GM12878 (cell line): ENCODE measurements at regions not wholly inside any gene's neighbourhood (a gene's known extent, or its start where the extent isn't known, plus 50 kb on each side); places are given as distances from the start of the nearest gene placed in this dataset.

Experiments used
- EZH2 ChIP-seq: IDR thresholded peaks from 2 replicates; pipeline ENCODE4 v1.6.1; 2012; ENCODE audit warnings: low read depth, mild to moderate bottlenecking, control low read depth, inconsistent platforms, low read length, borderline replicate concordance; ENCODE audit not compliant: control insufficient read depth
- JUNB ChIP-seq: IDR thresholded peaks from 2 replicates; pipeline ENCODE4 v1.6.1; 2016; ENCODE audit warnings: antibody characterized with exemption, mild to moderate bottlenecking
- POLR2A ChIP-seq: IDR thresholded peaks from 2 replicates; pipeline ENCODE4 v1.6.1; 2011; ENCODE audit warnings: low read depth, mild to moderate bottlenecking, low read length
- SIN3A ChIP-seq: IDR thresholded peaks from 2 replicates; pipeline ENCODE4 v1.6.1; 2012; ENCODE audit warnings: low read depth, low read length, improper control_type of control experiment
- TF ChIP-seq, protein P1 (sequence below), 3 experiments: IDR thresholded peaks in 2 of 3; conservative IDR thresholded peaks in 1 of 3; 2 replicates each; pipeline ENCODE4 v1.5.1; 2011; ENCODE audit warnings: low read depth in 3 of 3, low read length in 3 of 3, mild to moderate bottlenecking in 3 of 3, control low read depth in 2 of 3, moderate library complexity in 2 of 3, inconsistent platforms in 1 of 3, mixed read lengths in 1 of 3; ENCODE audit not compliant: control insufficient read depth in 2 of 3, insufficient read depth in 1 of 3; ENCODE audit errors: extremely low read depth in 1 of 3

GRCh38 chr4:31667686-31668085 lies 947.5 kb downstream of the PCDH7 start:
- TF ChIP-seq EZH2 (no peak), JUNB (no peak), POLR2A (no peak), SIN3A (no peak)
- TF ChIP-seq, protein P1, sequence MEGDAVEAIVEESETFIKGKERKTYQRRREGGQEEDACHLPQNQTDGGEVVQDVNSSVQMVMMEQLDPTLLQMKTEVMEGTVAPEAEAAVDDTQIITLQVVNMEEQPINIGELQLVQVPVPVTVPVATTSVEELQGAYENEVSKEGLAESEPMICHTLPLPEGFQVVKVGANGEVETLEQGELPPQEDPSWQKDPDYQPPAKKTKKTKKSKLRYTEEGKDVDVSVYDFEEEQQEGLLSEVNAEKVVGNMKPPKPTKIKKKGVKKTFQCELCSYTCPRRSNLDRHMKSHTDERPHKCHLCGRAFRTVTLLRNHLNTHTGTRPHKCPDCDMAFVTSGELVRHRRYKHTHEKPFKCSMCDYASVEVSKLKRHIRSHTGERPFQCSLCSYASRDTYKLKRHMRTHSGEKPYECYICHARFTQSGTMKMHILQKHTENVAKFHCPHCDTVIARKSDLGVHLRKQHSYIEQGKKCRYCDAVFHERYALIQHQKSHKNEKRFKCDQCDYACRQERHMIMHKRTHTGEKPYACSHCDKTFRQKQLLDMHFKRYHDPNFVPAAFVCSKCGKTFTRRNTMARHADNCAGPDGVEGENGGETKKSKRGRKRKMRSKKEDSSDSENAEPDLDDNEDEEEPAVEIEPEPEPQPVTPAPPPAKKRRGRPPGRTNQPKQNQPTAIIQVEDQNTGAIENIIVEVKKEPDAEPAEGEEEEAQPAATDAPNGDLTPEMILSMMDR (IDR thresholded peaks at IDR 0.05 in 2 of 3, conservative IDR thresholded peaks at IDR 0.05 in 1 of 3; ENCODE audit: control insufficient read depth in 2 of 3, extremely low read depth in 1 of 3, insufficient read depth in 1 of 3, low read depth in 3 of 3, low read length in 3 of 3), result no peak
